Astrocyte (in vitro differentiated cells and primary cell): ENCODE measurements at regions not wholly inside any gene's neighbourhood (a gene's known extent, or its start where the extent isn't known, plus 50 kb on each side); places are given as distances from the start of the nearest gene placed in this dataset.

ENCODE experiments used
- DNase-seq: peaks from one replicate; pipeline ENCODE4 v3.0.0-alpha.2; 2010; ENCODE audit warnings: low read depth
- FAIRE-seq: peaks from 2 replicates; lab custom pipeline; 2011; peaks lifted over from hg19 to GRCh38; lab: Jason Lieb, UNC
- H2AFZ ChIP-seq: 2 replicates; pipeline ENCODE4 v1.6.0; 2012; ENCODE audit warnings: low read depth, low read length, inconsistent platforms
- H3K27ac ChIP-seq: 2 replicates; pipeline ENCODE4 v1.5.1; 2011; ENCODE audit warnings: low read depth, low read length, inconsistent platforms
- H3K27me3 ChIP-seq: 2 replicates; pipeline ENCODE4 v1.6.0; 2011; ENCODE audit warnings: low read length, inconsistent platforms; ENCODE audit not compliant: insufficient read depth
- H3K36me3 ChIP-seq: 2 replicates; pipeline ENCODE4 v1.5.1; 2011; ENCODE audit warnings: low read length, inconsistent platforms; ENCODE audit not compliant: insufficient read depth
- H3K4me1 ChIP-seq: 2 replicates; pipeline ENCODE4 v1.5.1; 2011; ENCODE audit warnings: low read length, inconsistent platforms; ENCODE audit not compliant: insufficient read depth
- H3K4me2 ChIP-seq: 2 replicates; pipeline ENCODE4 v1.6.0; 2012; ENCODE audit warnings: low read length, inconsistent platforms
- H3K4me3 ChIP-seq: 2 replicates; pipeline ENCODE4 v1.5.1; 2011; ENCODE audit warnings: low read depth, mild to moderate bottlenecking, low read length, inconsistent platforms; ENCODE audit not compliant: insufficient read depth
- H3K79me2 ChIP-seq: 2 replicates; pipeline ENCODE4 v1.6.0; 2012; ENCODE audit warnings: mild to moderate bottlenecking, low read length, inconsistent platforms; ENCODE audit not compliant: insufficient read depth
- H3K9ac ChIP-seq: 2 replicates; pipeline ENCODE4 v1.6.0; 2012; ENCODE audit warnings: mild to moderate bottlenecking, low read length, inconsistent platforms
- H3K9me3 ChIP-seq: 2 replicates; pipeline ENCODE4 v1.5.1; 2012; ENCODE audit warnings: low read depth, mild to moderate bottlenecking, low read length, inconsistent platforms; ENCODE audit not compliant: insufficient read depth
- H4K20me1 ChIP-seq: 2 replicates; pipeline ENCODE4 v1.6.0; 2012; ENCODE audit warnings: low read length, inconsistent platforms; ENCODE audit not compliant: insufficient read depth
- H3K27ac Mint-ChIP-seq: one replicate; pipeline ENCODE4 v1.8.0; 2021; ENCODE audit warnings: mild to moderate bottlenecking, mixed read lengths; ENCODE audit not compliant: unreplicated experiment
- H3K27me3 Mint-ChIP-seq: one replicate; pipeline ENCODE4 v1.8.0; 2021; ENCODE audit warnings: low read depth, mixed read lengths; ENCODE audit not compliant: unreplicated experiment
- H3K36me3 Mint-ChIP-seq: one replicate; pipeline ENCODE4 v1.8.0; 2021; ENCODE audit warnings: low read depth, mixed read lengths; ENCODE audit not compliant: unreplicated experiment
- H3K4me1 Mint-ChIP-seq: one replicate; pipeline ENCODE4 v1.8.0; 2021; ENCODE audit warnings: low read depth, mixed read lengths; ENCODE audit not compliant: unreplicated experiment
- H3K4me3 Mint-ChIP-seq: one replicate; pipeline ENCODE4 v1.8.0; 2021; ENCODE audit warnings: mild to moderate bottlenecking, moderate library complexity, mixed read lengths; ENCODE audit not compliant: unreplicated experiment
- H3K9me3 Mint-ChIP-seq: one replicate; pipeline ENCODE4 v1.8.0; 2021; ENCODE audit warnings: mild to moderate bottlenecking, mixed read lengths; ENCODE audit not compliant: unreplicated experiment
- CTCF ChIP-seq: IDR thresholded peaks from 2 replicates; pipeline ENCODE4 v1.5.1; 2011; ENCODE audit warnings: low read depth, mild to moderate bottlenecking, inconsistent platforms, low read length, moderate library complexity; ENCODE audit not compliant: insufficient read depth
- EZH2 ChIP-seq: IDR thresholded peaks from 2 replicates; pipeline ENCODE4 v1.6.1; 2012; ENCODE audit warnings: mild to moderate bottlenecking, low read length, inconsistent platforms; ENCODE audit not compliant: insufficient read depth

DNA sequence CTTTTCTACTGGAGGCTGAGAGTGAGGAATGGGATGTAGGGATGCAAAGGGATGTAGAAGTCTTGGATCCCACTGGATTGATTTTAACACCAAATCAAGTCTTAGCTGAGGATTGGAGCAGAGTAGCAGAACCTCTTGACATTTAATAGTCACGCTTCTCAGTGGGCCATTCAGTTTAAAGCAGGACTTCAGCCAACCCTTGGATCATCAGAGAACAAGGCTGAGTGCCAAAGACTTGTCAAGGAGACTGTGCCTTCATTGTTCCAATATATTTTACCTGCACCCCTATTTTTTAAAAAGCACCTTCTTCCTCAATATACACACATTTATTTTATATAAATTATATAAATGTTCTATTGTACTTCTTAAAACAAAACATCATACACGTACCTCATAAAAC is 242.4 kb upstream of the ST6GAL2 start:
- FAIRE-seq (no peak), DNase-seq (no peak)
- H3K27ac ChIP-seq: no peak overlapping the region
- H3K27me3 ChIP-seq: no peaks in the 10 kb centered on the region
- no peaks in the 10 kb centered on the region for H3K9me3 ChIP-seq
- no peaks in the 10 kb centered on the region for H4K20me1 ChIP-seq
- Mint-ChIP-seq H3K9me3 (no peaks in the 10 kb centered on the region), H3K27me3 (no peaks in the 10 kb centered on the region), H3K4me1 (no peaks in the 10 kb centered on the region), H3K36me3 (no peaks in the 10 kb centered on the region), H3K4me3 (no peak overlapping the region), H3K27ac (no peak overlapping the region)
- no peak overlapping the region for H3K4me3 ChIP-seq
- no peaks in the 10 kb centered on the region for H3K36me3 ChIP-seq
- TF ChIP-seq CTCF (no peak), EZH2 (no peak)
- no peak overlapping the region for H2AFZ ChIP-seq
- no peak overlapping the region for H3K4me2 ChIP-seq
- no peak overlapping the region for H3K9ac ChIP-seq
- no peaks in the 10 kb centered on the region for H3K79me2 ChIP-seq
- H3K4me1 ChIP-seq: no peaks in the 10 kb centered on the region

DNA sequence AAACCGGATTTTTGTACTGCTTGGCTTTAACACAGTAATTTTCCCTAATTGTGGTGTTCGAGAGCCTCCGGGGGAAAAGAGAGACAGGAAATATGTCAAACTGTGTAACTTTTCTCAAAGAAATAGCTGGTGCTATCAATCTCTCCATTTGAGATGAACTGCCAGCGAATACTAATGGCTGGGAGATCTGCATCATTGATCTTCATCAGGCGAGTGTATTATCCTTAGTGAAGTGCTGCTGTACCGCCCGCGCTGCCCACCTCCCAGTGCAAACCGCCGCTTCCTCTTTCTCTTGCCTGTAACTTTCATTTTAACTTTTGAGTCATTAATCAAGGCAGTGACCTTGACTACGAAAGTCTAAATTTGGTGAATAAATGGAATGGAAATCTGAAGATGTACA is 246.1 kb upstream of the ST6GAL2 start:
- no peaks in the 10 kb centered on the region for H3K36me3 ChIP-seq
- H3K4me3 Mint-ChIP-seq: no peak overlapping the region
- peak overlapping the region; percentile 17 for H3K4me3 ChIP-seq
- no peak for FAIRE-seq
- no peak for TF ChIP-seq CTCF
- H3K9me3 Mint-ChIP-seq: no peaks in the 10 kb centered on the region
- no peak overlapping the region for H3K9ac ChIP-seq
- no peaks in the 10 kb centered on the region for H3K9me3 ChIP-seq
- no peaks in the 10 kb centered on the region for H3K79me2 ChIP-seq
- H3K27me3 ChIP-seq: no peaks in the 10 kb centered on the region
- no peaks in the 10 kb centered on the region for H3K36me3 Mint-ChIP-seq
- H2AFZ ChIP-seq: peak overlapping the region; percentile 47
- H3K27ac ChIP-seq: no peak overlapping the region
- no peaks in the 10 kb centered on the region for H4K20me1 ChIP-seq
- no peak overlapping the region for H3K27ac Mint-ChIP-seq
- peak overlapping the region; percentile 43 for H3K4me2 ChIP-seq
- H3K4me1 Mint-ChIP-seq: no peaks in the 10 kb centered on the region
- H3K4me1 ChIP-seq: no peaks in the 10 kb centered on the region
- no peak for DNase-seq
- no peaks in the 10 kb centered on the region for H3K27me3 Mint-ChIP-seq

DNA sequence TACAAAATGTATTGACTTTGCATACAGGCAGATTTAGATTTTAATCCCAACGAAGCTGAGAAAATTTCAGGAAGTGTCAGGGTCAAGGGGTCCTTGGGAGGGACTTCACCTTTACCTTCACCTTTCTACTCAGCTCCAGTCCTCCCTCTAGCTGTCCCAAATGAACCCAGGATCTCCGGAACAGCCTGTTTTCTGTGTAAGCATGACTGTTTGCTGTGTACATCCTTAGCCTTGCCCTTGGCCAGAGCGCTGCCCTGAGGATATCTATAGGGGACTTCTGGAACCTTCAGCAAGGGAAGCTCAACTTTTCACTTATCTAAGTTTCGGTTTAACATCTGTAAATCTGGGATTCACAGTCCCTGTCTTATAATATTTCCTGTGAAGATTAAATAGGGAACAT is 246.8 kb upstream of the ST6GAL2 start:
- Mint-ChIP-seq H3K27ac (no peak overlapping the region), H3K4me1 (no peaks in the 10 kb centered on the region), H3K9me3 (no peaks in the 10 kb centered on the region), H3K4me3 (no peak overlapping the region), H3K27me3 (peaks cover 1% of the 10 kb centered on the region), H3K36me3 (no peaks in the 10 kb centered on the region)
- Histone ChIP-seq H3K9me3 (no peaks in the 10 kb centered on the region), H3K9ac (no peak overlapping the region), H3K36me3 (no peaks in the 10 kb centered on the region), H3K27me3 (no peaks in the 10 kb centered on the region), H3K4me1 (no peaks in the 10 kb centered on the region), H4K20me1 (no peaks in the 10 kb centered on the region), H3K79me2 (no peaks in the 10 kb centered on the region), H3K4me2 (no peak overlapping the region), H2AFZ (no peak overlapping the region), H3K27ac (no peak overlapping the region), H3K4me3 (no peak overlapping the region)
- DNase-seq: no peak
- no peak for FAIRE-seq
- TF ChIP-seq CTCF: no peak
- TF ChIP-seq EZH2: no peak
